Ammon's horn (tissue), 1 donor: ENCODE measurements at regions not wholly inside any gene's neighbourhood (a gene's known extent, or its start where the extent isn't known, plus 50 kb on each side); places are given as distances from the start of the nearest gene placed in this dataset.

Source experiments
- DNase-seq: peaks from one replicate; pipeline ENCODE4 v3.0.0-alpha.2; 2016; ENCODE audit warnings: low spot score

- DNase-seq = no peak
These were observed 576.1 kb upstream of the RGS18 start for GRCh38 chr1:191582169-191582568.

- DNase-seq = no peak
These were observed 573.2 kb upstream of the RGS18 start for GRCh38 chr1:191585095-191585494.

- DNase-seq = no peak
These were observed 569.4 kb upstream of the RGS18 start for GRCh38 chr1:191588905-191589304.

GRCh38 chr1:191589536-191589935, 568.7 kb upstream of the RGS18 start:
- no peak for DNase-seq

- no peak for DNase-seq
These were observed 567.7 kb upstream of the RGS18 start for GRCh38 chr1:191590578-191590977.

- DNase-seq = no peak
These were observed 566.2 kb upstream of the RGS18 start for GRCh38 chr1:191592039-191592438.

- DNase-seq = no peak
These were observed 565.4 kb upstream of the RGS18 start for GRCh38 chr1:191592907-191593306.

GRCh38 chr1:191595170-191595569, 563.1 kb upstream of the RGS18 start:
- no peak for DNase-seq

GRCh38 chr1:191608367-191608766, 549.9 kb upstream of the RGS18 start:
- DNase-seq = peak; percentile 17

GRCh38 chr1:191609305-191609704, 549.0 kb upstream of the RGS18 start:
- no peak for DNase-seq

GRCh38 chr1:191615101-191615821, 543.0 kb upstream of the RGS18 start:
- no peak for DNase-seq

GRCh38 chr1:191618181-191618580, 540.1 kb upstream of the RGS18 start:
- DNase-seq = no peak

GRCh38 chr1:191620883-191621282, 537.4 kb upstream of the RGS18 start:
- no peak for DNase-seq

GRCh38 chr1:191624044-191624443, 534.2 kb upstream of the RGS18 start:
- no peak for DNase-seq

- DNase-seq = no peak
These were observed 528.4 kb upstream of the RGS18 start for GRCh38 chr1:191629836-191630235.

- DNase-seq = no peak
These were observed 523.3 kb upstream of the RGS18 start for GRCh38 chr1:191634801-191635508.

- DNase-seq = no peak
These were observed 521.9 kb upstream of the RGS18 start for GRCh38 chr1:191636345-191636744.

GRCh38 chr1:191641420-191642260, 516.6 kb upstream of the RGS18 start:
- DNase-seq = peak; percentile 47

- no peak for DNase-seq
These were observed 515.2 kb upstream of the RGS18 start for GRCh38 chr1:191643060-191643459.

GRCh38 chr1:191648939-191649338, 509.3 kb upstream of the RGS18 start:
- DNase-seq = no peak

GRCh38 chr1:191662051-191662450, 496.2 kb upstream of the RGS18 start:
- no peak for DNase-seq

GRCh38 chr1:191662746-191663145, 495.5 kb upstream of the RGS18 start:
- no peak for DNase-seq

- no peak for DNase-seq
These were observed 489.7 kb upstream of the RGS18 start for GRCh38 chr1:191668525-191668924.
